ENCODE measurements at regions not wholly inside any gene's neighbourhood (a gene's known extent, or its start where the extent isn't known, plus 50 kb on each side); places are given as distances from the start of the nearest gene placed in this dataset.

- Mint-ChIP-seq H3K36me3 (ENCODE audit: low read depth) (no peaks in the 10 kb centered on the region), H3K9me3 (peaks cover 5% of the 10 kb centered on the region), H3K4me3 (no peak overlapping the region), H3K27me3 (peaks cover 2% of the 10 kb centered on the region), H3K27ac (no peak overlapping the region), H3K4me1 (no peaks in the 10 kb centered on the region)
- intact Hi-C loops (cut with micrococcal nuclease), result no loop called here
- ATAC-seq (ENCODE audit: low read depth) (no peak), DNase-seq (no peak)
- no peak for TF ChIP-seq CTCF (IDR thresholded peaks at IDR 0.05)
- ChIA-PET POLR2A (no interaction called here), CTCF (no interaction called here)
Measured at GRCh38 chr5:179468696-179469095, 81.7 kb upstream of the RUFY1 start.

DNA sequence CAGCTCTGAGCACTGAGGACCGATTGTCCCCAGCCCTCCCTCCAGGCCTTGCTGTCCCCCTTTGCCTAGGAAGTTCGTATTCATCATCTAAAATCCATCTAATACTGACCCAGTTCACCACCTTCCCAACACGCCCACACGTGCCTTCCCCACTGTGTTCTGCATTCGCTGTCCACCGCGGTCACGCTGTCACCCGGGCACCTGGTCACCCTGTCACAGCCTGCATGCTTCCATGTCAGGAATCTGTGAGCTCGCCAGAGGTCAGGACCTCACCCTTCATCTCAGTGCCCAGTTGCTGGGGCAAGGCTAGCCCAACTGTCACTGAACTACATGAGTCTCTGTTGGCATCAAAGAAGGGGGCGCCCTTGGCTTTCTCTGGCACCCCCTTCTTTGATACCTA, 82.9 kb upstream of the RUFY1 start:
- H3K4me3 Mint-ChIP-seq, result no peak overlapping the region
- H3K27ac Mint-ChIP-seq, result no peak overlapping the region
- no peak for DNase-seq
- peaks cover 5% of the 10 kb centered on the region for H3K9me3 Mint-ChIP-seq
- H3K36me3 Mint-ChIP-seq (ENCODE audit: low read depth), result no peaks in the 10 kb centered on the region
- H3K27me3 Mint-ChIP-seq, result no peaks in the 10 kb centered on the region
- POLR2A ChIA-PET, result no interaction called here
- CTCF ChIA-PET, result no interaction called here
- ATAC-seq (ENCODE audit: low read depth), result no peak
- intact Hi-C loops (cut with micrococcal nuclease), result no loop called here
- no peaks in the 10 kb centered on the region for H3K4me1 Mint-ChIP-seq
- no peak for TF ChIP-seq CTCF (IDR thresholded peaks at IDR 0.05)

DNA sequence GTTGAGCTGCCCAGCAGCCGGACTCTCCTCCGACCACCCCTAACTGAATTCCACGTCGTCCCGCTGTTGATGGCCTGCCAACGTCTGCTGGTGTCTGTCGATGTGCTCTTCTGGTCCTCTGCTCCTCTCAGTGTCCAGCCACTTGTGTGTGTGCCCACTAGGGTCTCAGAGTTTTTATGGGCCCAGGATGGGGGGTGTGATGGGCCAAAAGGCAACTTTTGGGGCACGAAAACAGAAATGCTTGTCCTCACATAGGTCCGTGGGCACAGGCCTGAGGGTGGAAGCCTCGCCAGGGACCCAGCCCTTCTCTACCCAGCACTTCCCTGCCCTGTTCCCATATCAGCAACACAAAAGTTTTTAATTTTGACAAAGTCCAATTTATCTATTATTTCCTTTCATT, 85.7 kb upstream of the RUFY1 start:
- no peak overlapping the region for H3K27ac Mint-ChIP-seq
- no peaks in the 10 kb centered on the region for H3K27me3 Mint-ChIP-seq
- no peak for TF ChIP-seq CTCF (IDR thresholded peaks at IDR 0.05)
- H3K9me3 Mint-ChIP-seq, result peaks cover 5% of the 10 kb centered on the region
- ChIA-PET POLR2A (no interaction called here), CTCF (no interaction called here)
- intact Hi-C loops (cut with micrococcal nuclease), result no loop called here
- H3K4me1 Mint-ChIP-seq, result no peaks in the 10 kb centered on the region
- ATAC-seq (ENCODE audit: low read depth), result no peak
- H3K4me3 Mint-ChIP-seq, result no peak overlapping the region
- no peak for DNase-seq
- no peaks in the 10 kb centered on the region for H3K36me3 Mint-ChIP-seq (ENCODE audit: low read depth)

- H3K27ac Mint-ChIP-seq, result no peak overlapping the region
- TF ChIP-seq CTCF (IDR thresholded peaks at IDR 0.05), result no peak
- ATAC-seq (ENCODE audit: low read depth), result no peak
- no peak for DNase-seq
- H3K27me3 Mint-ChIP-seq, result no peaks in the 10 kb centered on the region
- ChIA-PET CTCF (no interaction called here), POLR2A (no interaction called here)
- H3K4me3 Mint-ChIP-seq, result no peak overlapping the region
- H3K4me1 Mint-ChIP-seq, result no peaks in the 10 kb centered on the region
- no peaks in the 10 kb centered on the region for H3K36me3 Mint-ChIP-seq (ENCODE audit: low read depth)
- intact Hi-C loops (cut with micrococcal nuclease), result no loop called here
- peaks cover 5% of the 10 kb centered on the region for H3K9me3 Mint-ChIP-seq
Measured at GRCh38 chr5:179462040-179462439, 88.3 kb upstream of the RUFY1 start.

DNA sequence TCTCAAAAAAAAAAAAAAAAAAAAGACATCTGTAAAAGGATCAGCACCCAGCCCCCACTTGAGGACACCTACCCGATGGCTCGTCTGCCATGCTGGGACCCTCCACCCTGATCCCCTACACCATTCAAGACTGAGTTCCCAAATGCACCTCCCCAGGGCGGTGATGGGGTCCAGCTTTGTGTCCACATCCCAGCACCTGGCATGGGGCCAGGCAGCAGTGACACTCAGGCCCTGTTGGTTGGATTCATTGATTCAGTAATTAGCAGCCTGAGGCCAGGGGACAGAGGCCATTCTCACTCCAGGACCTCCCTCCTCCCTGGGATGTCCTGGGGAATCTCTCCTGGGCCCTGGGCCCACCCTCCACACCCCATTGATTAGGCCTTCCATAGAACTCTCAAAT, 88.8 kb upstream of the RUFY1 start:
- ATAC-seq (ENCODE audit: low read depth), result no peak
- TF ChIP-seq CTCF (IDR thresholded peaks at IDR 0.05), result no peak
- no peaks in the 10 kb centered on the region for H3K27me3 Mint-ChIP-seq
- no peaks in the 10 kb centered on the region for H3K36me3 Mint-ChIP-seq (ENCODE audit: low read depth)
- DNase-seq, result no peak
- ChIA-PET POLR2A (no interaction called here), CTCF (no interaction called here)
- peaks cover 5% of the 10 kb centered on the region for H3K9me3 Mint-ChIP-seq
- intact Hi-C loops (cut with micrococcal nuclease), result no loop called here
- no peaks in the 10 kb centered on the region for H3K4me1 Mint-ChIP-seq
- no peak overlapping the region for H3K27ac Mint-ChIP-seq
- H3K4me3 Mint-ChIP-seq, result no peak overlapping the region

All from activated B cell treated with CpG ODN at 0.5 μM for 24 hours (primary cell).